ENCODE measurements at regions not wholly inside any gene's neighbourhood (a gene's known extent, or its start where the extent isn't known, plus 50 kb on each side); places are given as distances from the start of the nearest gene placed in this dataset.

DNA sequence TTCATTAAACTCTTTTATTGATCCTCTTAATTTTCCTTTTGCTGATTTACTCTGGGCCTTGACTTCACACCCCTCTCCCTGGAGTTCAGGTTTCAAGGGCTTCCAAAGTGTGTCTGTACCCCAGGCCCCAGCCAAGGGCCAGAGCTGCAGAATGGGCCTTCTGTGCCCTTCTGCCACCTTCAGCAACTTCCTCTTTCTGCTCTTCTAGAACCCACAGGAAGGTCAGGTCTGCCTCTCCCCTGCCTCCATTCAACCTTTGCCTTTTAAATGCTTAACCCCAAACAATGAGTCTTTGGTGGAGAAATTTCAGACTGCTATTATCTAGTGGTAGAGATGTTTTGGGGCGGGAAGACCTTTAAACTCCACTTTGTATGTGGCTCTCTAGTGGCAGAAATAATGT, 63.1 kb downstream of the TSN start:
- no peak for DNase-seq
- TF ChIP-seq GATA1 (IDR thresholded peaks at IDR 0.05; ENCODE audit: low read depth, low read length) (no peak), POLR2A (IDR thresholded peaks at IDR 0.05; ENCODE audit: low read length) (no peak)

DNA sequence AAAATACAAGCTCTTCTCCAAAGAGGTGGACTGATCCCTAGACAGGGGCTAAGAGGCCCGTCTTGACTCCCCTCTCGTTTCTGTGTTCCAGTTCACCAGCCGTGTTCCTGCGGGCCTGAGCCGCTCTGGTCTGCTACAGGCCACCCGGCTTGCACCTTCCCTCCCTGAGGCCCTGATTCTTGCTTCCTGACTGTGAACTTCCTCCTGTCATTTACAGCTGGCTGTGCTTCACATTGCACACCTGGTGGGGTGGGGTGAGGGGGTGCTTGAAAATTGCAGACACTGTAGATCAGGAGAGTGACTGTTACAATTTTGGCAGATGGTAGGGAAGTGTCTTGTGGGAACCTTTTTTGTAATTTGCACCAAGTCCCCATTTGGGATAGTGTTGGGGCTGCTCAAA, 64.4 kb downstream of the TSN start:
- DNase-seq, result no peak
- TF ChIP-seq GATA1 (IDR thresholded peaks at IDR 0.05; ENCODE audit: low read depth, low read length), result no peak
- no peak for TF ChIP-seq POLR2A (IDR thresholded peaks at IDR 0.05; ENCODE audit: low read length)

DNA sequence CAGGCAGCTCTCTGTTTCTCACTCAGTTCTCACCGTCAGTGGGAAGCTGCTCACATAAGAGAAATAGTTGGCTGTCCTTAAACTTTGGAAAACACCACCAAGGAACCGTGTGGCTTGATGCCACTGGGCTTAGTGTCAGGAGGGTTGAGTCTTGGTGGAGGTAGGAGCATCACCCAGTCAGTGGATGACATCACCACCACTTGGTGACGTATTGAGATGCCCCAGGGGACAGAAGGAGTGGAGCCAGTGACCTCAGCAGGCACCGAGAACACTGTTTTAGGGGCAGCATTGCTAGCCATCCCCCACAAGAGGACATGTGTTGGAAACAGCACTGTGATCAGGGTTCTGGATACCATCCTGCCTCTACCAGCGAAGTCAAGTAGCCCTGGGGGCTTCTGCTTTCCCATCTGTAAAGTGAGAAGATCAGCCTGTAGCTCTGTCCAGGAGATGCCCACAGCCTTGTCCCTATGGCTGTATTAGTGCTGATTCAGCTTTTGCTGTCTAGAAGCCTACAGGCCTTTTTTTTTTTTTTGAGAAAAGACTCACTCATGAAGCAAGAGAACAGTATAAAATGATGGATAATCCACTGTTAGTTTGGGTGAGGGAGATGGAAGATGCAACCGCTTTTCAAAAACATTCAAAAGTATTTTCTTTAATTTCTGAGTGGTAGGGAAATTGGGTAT, 66.2 kb downstream of the TSN start:
- DNase-seq, result no peak
- TF ChIP-seq POLR2A (IDR thresholded peaks at IDR 0.05; ENCODE audit: low read length), result no peak
- no peak for TF ChIP-seq GATA1 (IDR thresholded peaks at IDR 0.05; ENCODE audit: low read depth, low read length)

DNA sequence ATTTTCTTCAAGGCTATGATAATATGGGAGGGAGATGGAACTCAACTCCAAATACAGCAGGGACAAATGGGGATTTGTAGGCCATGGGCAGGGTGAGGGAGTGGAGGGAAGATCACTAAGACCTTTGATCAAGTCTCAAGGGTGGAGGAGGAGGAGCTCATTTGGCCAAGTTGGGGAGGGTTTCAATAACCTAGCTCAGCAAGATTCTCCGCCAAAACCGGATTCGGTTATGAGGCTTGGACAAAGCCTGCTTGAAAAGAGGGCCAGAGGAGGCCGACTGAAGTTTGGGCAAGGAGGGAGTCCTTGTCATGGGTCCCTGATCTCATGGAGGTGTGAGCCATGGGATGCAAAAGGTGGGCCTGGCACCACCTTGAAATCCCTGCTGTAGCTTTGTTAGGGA, 68.8 kb downstream of the TSN start:
- no peak for TF ChIP-seq POLR2A (IDR thresholded peaks at IDR 0.05; ENCODE audit: low read length)
- TF ChIP-seq GATA1 (IDR thresholded peaks at IDR 0.05; ENCODE audit: low read depth, low read length), result no peak

DNA sequence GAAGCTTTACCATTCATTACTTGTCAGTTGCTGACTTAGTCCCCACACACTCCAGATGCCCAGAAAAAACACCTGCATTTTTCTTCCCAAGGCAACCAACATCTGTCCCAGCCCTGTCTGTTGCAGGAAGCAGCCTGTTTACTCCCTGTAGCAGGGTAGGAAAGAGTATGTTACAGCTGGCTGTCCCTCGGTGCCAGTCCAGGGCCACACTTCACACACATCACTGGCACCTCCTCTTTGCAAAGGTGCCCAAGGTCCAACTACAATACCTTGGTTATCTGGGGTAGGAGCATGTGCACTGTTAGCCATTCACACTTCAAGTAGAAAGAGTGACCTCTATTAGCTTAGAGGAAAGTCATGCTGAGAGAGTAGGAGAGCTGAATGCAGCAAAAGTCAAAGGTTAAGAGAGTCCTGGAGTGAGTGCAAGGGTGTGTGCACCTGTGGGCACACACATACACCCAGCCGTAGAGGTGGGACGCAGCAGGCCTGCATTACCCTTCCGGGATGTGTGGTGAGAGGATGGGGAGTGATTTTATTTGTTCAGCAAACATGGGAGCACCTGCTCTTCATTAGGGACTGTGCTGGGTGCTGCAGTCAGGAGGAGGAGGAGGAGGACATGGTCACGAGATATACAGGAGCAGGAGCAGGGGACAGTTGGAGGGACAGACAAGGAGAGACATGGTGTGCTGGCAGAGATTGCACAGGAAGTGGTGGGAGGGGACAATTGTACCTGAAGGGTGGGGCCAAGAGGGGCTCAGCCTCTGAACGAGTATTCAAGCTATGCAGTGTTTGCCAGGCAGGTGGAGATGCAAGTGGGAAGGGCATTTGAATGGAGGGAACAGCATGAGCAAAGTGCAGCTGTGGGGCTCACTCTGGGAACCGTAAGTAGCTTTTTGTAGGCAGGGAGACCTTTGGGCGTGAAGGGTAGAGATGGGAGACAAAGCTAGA, 69.8 kb downstream of the TSN start:
- TF ChIP-seq GATA1 (IDR thresholded peaks at IDR 0.05; ENCODE audit: low read depth, low read length) (no peak), POLR2A (IDR thresholded peaks at IDR 0.05; ENCODE audit: low read length) (no peak)
- DNase-seq, result no peak

More for the DNA sequence above, 68.8 kb downstream of the TSN start:
- DNase-seq, result no peak

DNA sequence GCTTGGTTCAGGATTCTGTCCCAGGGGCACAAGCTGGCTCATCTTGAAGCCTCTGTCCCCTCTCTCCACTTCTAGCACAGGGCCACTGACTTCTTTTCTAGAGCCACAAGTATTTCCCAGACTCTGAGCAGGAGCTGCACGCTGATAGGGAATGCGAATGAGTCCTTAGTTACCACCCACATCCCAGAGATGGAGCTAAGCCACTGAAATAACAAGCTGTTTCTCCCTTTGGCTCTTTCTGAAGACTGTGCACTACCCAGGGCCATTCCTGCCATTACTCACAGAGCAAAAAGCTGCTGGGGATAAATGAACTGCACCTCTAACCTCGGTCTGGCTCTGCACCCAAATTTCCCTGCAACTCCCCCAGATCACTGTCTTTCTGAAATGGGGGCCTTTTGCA, 70.6 kb downstream of the TSN start:
- DNase-seq, result no peak

DNA sequence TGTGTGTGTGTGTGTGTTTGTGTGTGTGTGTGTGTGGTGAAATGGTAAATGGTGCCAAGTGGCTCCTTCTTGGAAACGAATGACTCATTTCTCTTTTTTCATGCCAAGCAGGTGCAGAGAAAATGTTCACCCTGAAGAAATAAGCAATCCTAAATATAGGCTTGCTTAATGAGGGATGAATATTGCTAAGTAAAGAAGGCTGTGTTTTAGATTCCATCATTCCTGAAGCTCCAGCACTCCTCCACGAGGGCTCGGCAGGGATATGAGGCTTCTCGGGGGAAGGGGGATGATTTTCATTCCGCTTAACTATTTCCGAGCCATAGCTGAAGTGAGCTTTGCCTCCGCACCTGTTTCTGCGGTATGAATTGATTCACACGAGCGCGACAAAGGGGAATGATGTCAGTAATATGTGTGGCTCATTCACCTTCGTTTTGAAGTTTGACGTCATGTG, 72.9 kb downstream of the TSN start:
- TF ChIP-seq POLR2A (IDR thresholded peaks at IDR 0.05; ENCODE audit: low read length) (no peak), GATA1 (IDR thresholded peaks at IDR 0.05; ENCODE audit: low read depth, low read length) (no peak)
- DNase-seq, result no peak

More for the DNA sequence above, 70.6 kb downstream of the TSN start:
- no peak for TF ChIP-seq GATA1 (IDR thresholded peaks at IDR 0.05; ENCODE audit: low read depth, low read length)
- TF ChIP-seq POLR2A (IDR thresholded peaks at IDR 0.05; ENCODE audit: low read length), result no peak

DNA sequence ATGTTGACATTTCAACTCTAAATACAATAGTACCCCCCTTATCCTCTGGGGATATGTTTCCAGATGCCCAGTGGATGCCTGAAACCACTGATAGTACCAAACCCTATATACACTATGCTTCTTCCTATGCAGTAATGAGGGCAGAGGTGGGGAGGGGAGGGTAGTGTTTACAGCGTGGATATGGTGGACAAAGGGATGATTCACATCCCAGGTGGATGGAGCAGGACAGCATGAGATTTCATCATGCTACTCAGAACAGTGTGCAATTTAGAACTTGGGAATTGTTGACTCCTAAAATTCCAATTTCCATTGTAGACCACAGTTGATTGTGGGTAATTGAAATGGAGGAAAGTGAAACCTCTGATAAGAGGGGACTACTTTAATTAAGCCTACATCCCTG, 75.4 kb downstream of the TSN start:
- no peak for DNase-seq
- no peak for TF ChIP-seq POLR2A (IDR thresholded peaks at IDR 0.05; ENCODE audit: low read length)
- TF ChIP-seq GATA1 (IDR thresholded peaks at IDR 0.05; ENCODE audit: low read depth, low read length), result no peak

DNA sequence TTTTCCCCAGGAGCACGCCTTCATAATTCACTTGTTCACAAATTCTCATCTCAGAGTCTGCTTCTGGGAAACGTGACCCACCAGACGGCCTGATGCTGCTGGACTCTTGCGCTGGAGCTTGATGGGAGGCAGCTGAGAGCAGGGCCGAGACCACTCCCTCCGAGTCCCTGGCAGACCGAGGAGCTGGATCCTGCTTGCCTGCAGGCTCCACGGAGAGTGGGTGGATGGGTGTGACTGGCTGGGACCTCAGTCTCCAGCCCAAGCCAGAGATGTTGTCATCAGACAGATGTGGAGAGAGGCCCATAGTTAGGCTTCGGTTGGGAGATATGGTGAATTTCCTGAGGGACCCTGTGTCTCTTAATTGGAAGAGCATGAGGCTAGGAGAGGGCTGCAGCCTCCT, 76.4 kb downstream of the TSN start:
- TF ChIP-seq GATA1 (IDR thresholded peaks at IDR 0.05; ENCODE audit: low read depth, low read length), result no peak
- no peak for TF ChIP-seq POLR2A (IDR thresholded peaks at IDR 0.05; ENCODE audit: low read length)
- DNase-seq, result no peak

DNA sequence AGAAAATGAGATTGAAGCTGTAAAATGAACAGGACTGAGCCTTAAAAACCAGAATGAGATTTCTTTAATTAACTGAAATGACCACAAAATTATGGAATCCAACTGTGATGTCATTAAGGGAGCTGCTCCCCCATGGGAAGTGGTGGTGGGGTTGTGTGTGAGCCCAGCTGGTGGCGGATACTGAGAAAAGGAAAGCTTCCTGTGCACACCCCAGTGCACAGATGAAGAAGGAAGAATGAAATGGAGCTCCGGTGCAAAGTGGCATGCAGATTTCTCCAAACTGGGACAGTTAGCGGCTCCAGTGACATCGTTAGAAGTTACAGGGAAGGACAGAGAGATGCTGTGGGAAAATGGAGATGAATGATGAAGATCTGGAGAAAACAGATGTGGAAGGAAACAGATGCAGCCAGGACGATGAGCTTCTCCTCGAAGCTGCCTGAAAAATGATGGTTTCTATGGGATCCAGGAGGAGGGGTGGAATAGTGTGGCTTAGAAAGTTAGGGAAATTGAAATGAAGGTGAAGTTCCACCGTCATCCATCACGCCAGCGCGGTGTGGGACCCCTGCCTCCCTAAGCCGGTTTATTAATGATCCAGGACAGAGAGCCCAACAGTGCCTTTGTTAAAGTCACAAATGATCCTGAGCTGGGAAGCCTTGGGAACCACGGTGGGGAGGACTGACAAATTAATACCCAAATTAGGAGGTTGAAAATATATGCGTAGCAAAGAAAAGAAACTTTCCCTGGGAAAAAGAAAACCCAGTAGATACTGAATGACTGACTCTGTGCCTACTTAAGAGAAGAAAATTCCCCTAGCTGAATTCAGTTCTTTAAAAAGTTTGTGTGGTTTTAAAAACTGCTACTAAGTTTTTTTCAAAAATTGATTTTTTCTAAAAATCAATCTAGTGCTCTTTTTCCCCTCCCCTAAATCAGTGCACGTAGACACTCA, 77.2 kb downstream of the TSN start:
- no peak for TF ChIP-seq GATA1 (IDR thresholded peaks at IDR 0.05; ENCODE audit: low read depth, low read length)
- no peak for TF ChIP-seq POLR2A (IDR thresholded peaks at IDR 0.05; ENCODE audit: low read length)
- no peak for DNase-seq

DNA sequence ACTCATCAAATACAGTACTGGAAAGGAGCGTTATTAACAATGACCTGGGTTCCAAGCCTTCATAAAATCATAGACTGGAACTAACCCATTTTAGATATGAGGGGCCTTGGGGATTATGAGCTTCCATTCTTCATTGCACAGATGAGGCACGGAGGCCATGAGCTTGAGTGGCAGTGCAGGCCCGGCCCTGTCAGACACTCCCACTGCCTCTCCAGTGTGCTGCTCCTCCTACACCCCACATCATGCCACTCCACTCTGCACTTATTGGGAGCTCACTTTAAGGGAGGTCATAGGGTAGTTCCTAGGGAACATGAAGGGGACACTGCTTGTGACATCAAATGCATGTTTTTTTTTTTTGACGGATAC, 77.9 kb downstream of the TSN start:
- TF ChIP-seq GATA1 (IDR thresholded peaks at IDR 0.05; ENCODE audit: low read depth, low read length) (no peak), POLR2A (IDR thresholded peaks at IDR 0.05; ENCODE audit: low read length) (no peak)
- no peak for DNase-seq

DNA sequence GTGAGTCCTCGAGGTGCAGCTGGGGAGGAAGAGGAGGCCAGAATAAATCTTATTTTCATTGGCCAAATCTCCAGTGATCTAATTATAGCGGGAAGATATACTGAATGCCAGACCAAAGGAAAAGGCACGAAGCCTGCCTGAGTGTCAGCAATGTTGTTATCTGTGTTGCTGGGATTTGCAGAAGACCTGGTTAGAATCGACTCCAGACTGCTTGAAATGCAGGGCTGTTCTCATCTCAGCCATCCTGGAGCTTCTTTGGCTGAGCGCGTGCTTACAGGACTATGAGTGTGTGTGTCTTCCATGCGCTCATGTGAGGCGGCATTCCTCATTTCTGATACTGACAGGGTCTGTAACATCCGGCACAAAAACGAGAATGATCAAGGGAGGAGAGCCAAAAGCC, 81.2 kb downstream of the TSN start:
- no peak for DNase-seq
- TF ChIP-seq POLR2A (IDR thresholded peaks at IDR 0.05; ENCODE audit: low read length) (no peak), GATA1 (IDR thresholded peaks at IDR 0.05; ENCODE audit: low read depth, low read length) (no peak)

DNA sequence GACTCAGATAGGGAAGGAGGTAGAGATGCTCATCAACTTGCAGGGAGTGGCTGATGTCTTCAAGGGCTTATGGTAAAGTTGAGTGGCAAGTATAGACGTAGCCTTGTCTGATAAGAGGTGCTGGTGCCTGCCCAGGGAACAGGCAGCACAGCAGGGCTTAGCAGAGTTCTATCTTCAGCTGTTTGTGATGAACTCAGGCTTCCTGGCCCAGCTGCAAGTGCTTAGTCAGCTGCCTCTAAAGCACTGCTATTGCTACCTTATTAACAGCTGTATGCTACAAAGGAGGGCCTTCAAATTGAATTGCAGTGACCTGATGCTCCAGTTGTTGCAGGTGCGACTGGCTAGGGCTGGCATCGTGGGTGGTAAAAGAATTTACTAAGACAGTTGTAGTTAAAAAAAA, 82.1 kb downstream of the TSN start:
- TF ChIP-seq POLR2A (IDR thresholded peaks at IDR 0.05; ENCODE audit: low read length) (no peak), GATA1 (IDR thresholded peaks at IDR 0.05; ENCODE audit: low read depth, low read length) (no peak)
- DNase-seq, result no peak

DNA sequence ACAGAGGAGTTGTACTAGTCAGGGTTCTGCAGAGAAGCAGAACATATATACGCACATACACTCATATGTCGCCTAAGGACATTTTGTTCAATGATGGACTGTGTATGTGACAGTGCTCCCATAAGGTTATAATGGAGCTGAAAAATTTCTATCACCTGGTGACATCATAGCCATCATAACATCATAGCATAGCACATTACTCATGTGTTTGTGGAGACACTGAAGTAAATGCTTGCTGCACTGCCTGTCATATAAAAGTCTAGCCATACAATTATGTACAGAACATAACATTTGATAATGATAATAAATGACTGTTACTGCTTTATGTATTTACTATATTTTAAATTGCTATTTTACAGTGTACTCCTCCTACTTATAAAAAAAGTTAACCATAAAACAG, 83.1 kb downstream of the TSN start:
- no peak for DNase-seq
- TF ChIP-seq POLR2A (IDR thresholded peaks at IDR 0.05; ENCODE audit: low read length), result no peak
- TF ChIP-seq GATA1 (IDR thresholded peaks at IDR 0.05; ENCODE audit: low read depth, low read length), result no peak
